ENCODE measurements at regions not wholly inside any gene's neighbourhood (a gene's known extent, or its start where the extent isn't known, plus 50 kb on each side); places are given as distances from the start of the nearest gene placed in this dataset.

GRCh38 chr16:86925067-86925791 is 346.9 kb downstream of the FOXL1 start:
- no peak for TF ChIP-seq ZFP41 (tag by site-specific recombination; IDR thresholded peaks at IDR 0.05; ENCODE audit: borderline replicate concordance)
- 0 out of 2 replicates have a peak, but pooled peaks have one; percentile 13 for TF ChIP-seq ZNF335 (tag by site-specific recombination; conservative IDR thresholded peaks at IDR 0.05)
- TF ChIP-seq ZNF274 (IDR thresholded peaks at IDR 0.05; ENCODE audit: low read length), result no peak
- TF ChIP-seq ZNF274 (tag by site-specific recombination; IDR thresholded peaks at IDR 0.05; ENCODE audit: borderline replicate concordance), result no peak
- TF ChIP-seq WT1 (tag by site-specific recombination; IDR thresholded peaks at IDR 0.05), result peak; percentile 17; the same call in 1 of the 2 replicates
- TF ChIP-seq ZNF184 (tag by site-specific recombination; IDR thresholded peaks at IDR 0.05), result no peak
- TF ChIP-seq ATF2 (tag by site-specific recombination; IDR thresholded peaks at IDR 0.05; ENCODE audit: low read depth), result no peak
- TF ChIP-seq ZNF24 (tag by site-specific recombination; IDR thresholded peaks at IDR 0.05), result no peak
- TF ChIP-seq CTCF (tag by site-specific recombination; IDR thresholded peaks at IDR 0.05), result no peak
- no peak for TF ChIP-seq ZNF416 (tag by site-specific recombination; IDR thresholded peaks at IDR 0.05)
